NCI-H526 (cell line): ENCODE measurements at regions not wholly inside any gene's neighbourhood (a gene's known extent, or its start where the extent isn't known, plus 50 kb on each side); places are given as distances from the start of the nearest gene placed in this dataset.
A peak's percentile ranks its signal among the peaks of the same experiment; 100 is the strongest.

Source experiments
- DNase-seq, 2 experiments: peaks; one replicate each; lab custom pipeline; 2025; lab: John Stamatoyannopoulos, UW

GRCh38 chrX:15191830-15192229, 78.1 kb downstream of the ASB9 start:
- no peak for DNase-seq

GRCh38 chrX:15188039-15188438, 81.8 kb downstream of the ASB9 start:
- no peak for DNase-seq

- no peak for DNase-seq
Observed at GRCh38 chrX:15177316-15177715, 92.6 kb downstream of the ASB9 start.

- no peak for DNase-seq
Observed at GRCh38 chrX:15173411-15173810, 96.5 kb downstream of the ASB9 start.

- no peak for DNase-seq
Observed at GRCh38 chrX:15170927-15171326, 99.0 kb downstream of the ASB9 start.

- no peak for DNase-seq
Observed at GRCh38 chrX:15167826-15168225, 102.1 kb downstream of the ASB9 start.

GRCh38 chrX:15165832-15166231, 104.1 kb downstream of the ASB9 start:
- no peak for DNase-seq

- no peak for DNase-seq
Observed at GRCh38 chrX:15163131-15163530, 106.8 kb downstream of the ASB9 start.

GRCh38 chrX:15160558-15161095, 109.3 kb downstream of the ASB9 start:
- DNase-seq = no peak

GRCh38 chrX:15158736-15159406, 111.0 kb downstream of the ASB9 start:
- no peak for DNase-seq

GRCh38 chrX:15158350-15158735, 111.5 kb downstream of the ASB9 start:
- DNase-seq = no peak

- no peak for DNase-seq
Observed at GRCh38 chrX:15157624-15158023, 112.3 kb downstream of the ASB9 start.

GRCh38 chrX:15151267-15152186, 118.4 kb downstream of the ASB9 start:
- DNase-seq = no peak

GRCh38 chrX:15150586-15150985, 119.3 kb downstream of the ASB9 start:
- DNase-seq = no peak

- peak in 1 of 2 experiments; percentile 15 for DNase-seq
Observed at GRCh38 chrX:15146515-15146914, 123.4 kb downstream of the ASB9 start.

- DNase-seq = peak in 1 of 2 experiments; percentile 10
Observed at GRCh38 chrX:15143825-15144121, 126.1 kb downstream of the ASB9 start.

GRCh38 chrX:15143050-15143824, 126.6 kb downstream of the ASB9 start:
- DNase-seq = peak in 1 of 2 experiments; percentile 83

GRCh38 chrX:15142084-15142715, 127.7 kb downstream of the ASB9 start:
- DNase-seq = no peak

GRCh38 chrX:15136795-15137194, 133.1 kb downstream of the ASB9 start:
- DNase-seq = no peak

GRCh38 chrX:15129412-15129811, 140.5 kb downstream of the ASB9 start:
- no peak for DNase-seq

- DNase-seq = peak; percentile 40 to 54
Observed at GRCh38 chrX:15128861-15129260, 141.0 kb downstream of the ASB9 start.

GRCh38 chrX:15127010-15127409, 142.9 kb downstream of the ASB9 start:
- peak in 1 of 2 experiments; percentile 18 for DNase-seq
